ENCODE measurements at regions not wholly inside any gene's neighbourhood (a gene's known extent, or its start where the extent isn't known, plus 50 kb on each side); places are given as distances from the start of the nearest gene placed in this dataset.

DNA sequence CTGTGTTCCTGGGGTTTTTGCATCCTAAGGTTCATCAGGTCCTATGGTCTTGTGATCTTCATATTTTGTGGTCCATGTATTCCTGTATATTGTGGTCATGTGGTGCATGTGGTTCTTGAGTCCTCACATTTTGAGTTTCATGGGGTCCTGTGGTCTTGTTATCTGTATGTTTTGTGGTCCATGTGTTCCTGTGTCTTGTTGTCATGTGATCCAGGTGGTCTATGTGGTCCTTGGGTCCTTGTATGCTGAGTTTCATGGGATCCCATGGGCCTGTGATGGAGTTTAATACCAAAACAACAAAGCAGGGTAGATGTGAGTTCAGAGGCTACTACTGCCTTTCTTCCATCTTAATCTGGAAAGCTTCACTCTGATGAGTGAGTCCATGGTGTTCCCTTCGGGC is 166.4 kb downstream of the TMEM18 start:
- H3K9me3 ChIP-seq (replicated peaks; ENCODE audit: control insufficient read depth, insufficient read depth, low read length), result peaks cover 17% of the 10 kb centered on the region
- dilution Hi-C loops (cut with MboI; ENCODE audit: extremely low pct_ligation_motif_present, low sequenced_read_pairs), result no loop called here

DNA sequence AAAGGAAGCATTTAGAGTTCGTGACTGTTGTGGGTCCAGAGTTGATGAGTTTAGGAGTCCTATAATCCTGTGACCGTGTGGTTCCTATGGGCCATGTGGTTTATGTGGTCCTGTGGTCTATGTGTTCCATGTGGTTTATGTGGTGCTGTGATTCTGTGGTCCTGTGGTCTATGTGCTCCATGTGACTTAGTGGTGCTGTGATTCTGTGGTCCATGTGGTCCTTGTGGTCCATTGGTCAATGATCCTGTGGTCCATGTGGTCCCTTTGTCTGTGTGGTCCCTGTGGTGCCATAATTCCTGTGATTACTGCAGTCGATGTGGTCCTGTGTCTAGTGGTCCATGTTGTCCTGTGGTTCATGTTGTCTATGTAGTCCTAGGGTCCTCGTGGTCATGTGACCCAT is 167.3 kb downstream of the TMEM18 start:
- no TSS peak for BruUV-seq (replicated peaks)
- ChIA-PET CTCF (no interaction called here), POLR2A (no interaction called here)
- no peaks in the 10 kb centered on the region for H3K36me3 ChIP-seq (ENCODE audit: control insufficient read depth in 2 of 2, extremely low read depth in 1 of 2, insufficient read depth in 2 of 2, low read length in 2 of 2)
- no peaks in the 10 kb centered on the region for H3K4me1 ChIP-seq (ENCODE audit: control insufficient read depth, extremely low read depth, insufficient read depth, low read length)
- no peak overlapping the region for H3K27ac ChIP-seq (ENCODE audit: insufficient read depth, low read depth, low read length)
- peaks cover 17% of the 10 kb centered on the region for H3K9me3 ChIP-seq (replicated peaks; ENCODE audit: control insufficient read depth, insufficient read depth, low read length)
- H3K4me2 ChIP-seq (ENCODE audit: insufficient read depth, low read length), result no peak overlapping the region
- H3K79me2 ChIP-seq (ENCODE audit: control insufficient read depth, insufficient read depth, low read length), result no peaks in the 10 kb centered on the region
- H3K9ac ChIP-seq (replicated peaks; ENCODE audit: extremely low read depth, insufficient read depth, low read length), result no peak overlapping the region
- H3K9me1 ChIP-seq (replicated peaks; ENCODE audit: control insufficient read depth, extremely low read depth, insufficient read depth, low read length), result no peaks in the 10 kb centered on the region
- no peak for DNase-seq (ENCODE audit: low read depth, low spot score)
- no peaks in the 10 kb centered on the region for H4K20me1 ChIP-seq (replicated peaks; ENCODE audit: control insufficient read depth, extremely low read depth, insufficient read depth, low read length)
- no peaks in the 10 kb centered on the region for H3K27me3 ChIP-seq (ENCODE audit: control insufficient read depth in 2 of 2, insufficient read depth in 2 of 2, low read length in 2 of 2)
- FAIRE-seq, result no peak
- intact Hi-C loops (cut with micrococcal nuclease), result no loop called here
- no peak for TF ChIP-seq POLR2A (IDR thresholded peaks at IDR 0.05; ENCODE audit: low read depth, low read length)
- TF ChIP-seq, protein P1, sequence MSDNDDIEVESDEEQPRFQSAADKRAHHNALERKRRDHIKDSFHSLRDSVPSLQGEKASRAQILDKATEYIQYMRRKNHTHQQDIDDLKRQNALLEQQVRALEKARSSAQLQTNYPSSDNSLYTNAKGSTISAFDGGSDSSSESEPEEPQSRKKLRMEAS (IDR thresholded peaks at IDR 0.05; ENCODE audit: insufficient read depth, insufficient read length), result peak; percentile 27
- no peak for TF ChIP-seq GATA2 (IDR thresholded peaks at IDR 0.05; ENCODE audit: insufficient read depth, insufficient read length, low read depth, low read length)
- H3K4me3 ChIP-seq (replicated peaks in 1 of 3; ENCODE audit: insufficient read depth in 1 of 3, low read depth in 1 of 3, low read length in 3 of 3), result no peak overlapping the region
- dilution Hi-C loops (cut with MboI; ENCODE audit: extremely low pct_ligation_motif_present, low sequenced_read_pairs), result no loop called here
- H2AFZ ChIP-seq (ENCODE audit: low read depth, low read length), result no peak overlapping the region

More for the DNA sequence above, 166.4 kb downstream of the TMEM18 start:
- Histone ChIP-seq H3K79me2 (ENCODE audit: control insufficient read depth, insufficient read depth, low read length) (no peaks in the 10 kb centered on the region), H2AFZ (ENCODE audit: low read depth, low read length) (no peak overlapping the region), H3K4me3 (replicated peaks in 1 of 3; ENCODE audit: insufficient read depth in 1 of 3, low read depth in 1 of 3, low read length in 3 of 3) (no peak overlapping the region), H3K9ac (replicated peaks; ENCODE audit: extremely low read depth, insufficient read depth, low read length) (no peak overlapping the region), H3K27me3 (ENCODE audit: control insufficient read depth in 2 of 2, insufficient read depth in 2 of 2, low read length in 2 of 2) (no peaks in the 10 kb centered on the region), H3K36me3 (ENCODE audit: control insufficient read depth in 2 of 2, extremely low read depth in 1 of 2, insufficient read depth in 2 of 2, low read length in 2 of 2) (no peaks in the 10 kb centered on the region), H3K4me2 (ENCODE audit: insufficient read depth, low read length) (no peak overlapping the region), H3K27ac (ENCODE audit: insufficient read depth, low read depth, low read length) (no peak overlapping the region), H3K9me1 (replicated peaks; ENCODE audit: control insufficient read depth, extremely low read depth, insufficient read depth, low read length) (no peaks in the 10 kb centered on the region), H4K20me1 (replicated peaks; ENCODE audit: control insufficient read depth, extremely low read depth, insufficient read depth, low read length) (no peaks in the 10 kb centered on the region), H3K4me1 (ENCODE audit: control insufficient read depth, extremely low read depth, insufficient read depth, low read length) (no peaks in the 10 kb centered on the region)
- intact Hi-C loops (cut with micrococcal nuclease), result no loop called here
- FAIRE-seq (no peak), DNase-seq (ENCODE audit: low read depth, low spot score) (no peak)
- POLR2A ChIA-PET, result no interaction called here
- CTCF ChIA-PET, result no interaction called here
- BruUV-seq (replicated peaks), result no TSS peak
- TF ChIP-seq, protein P2, sequence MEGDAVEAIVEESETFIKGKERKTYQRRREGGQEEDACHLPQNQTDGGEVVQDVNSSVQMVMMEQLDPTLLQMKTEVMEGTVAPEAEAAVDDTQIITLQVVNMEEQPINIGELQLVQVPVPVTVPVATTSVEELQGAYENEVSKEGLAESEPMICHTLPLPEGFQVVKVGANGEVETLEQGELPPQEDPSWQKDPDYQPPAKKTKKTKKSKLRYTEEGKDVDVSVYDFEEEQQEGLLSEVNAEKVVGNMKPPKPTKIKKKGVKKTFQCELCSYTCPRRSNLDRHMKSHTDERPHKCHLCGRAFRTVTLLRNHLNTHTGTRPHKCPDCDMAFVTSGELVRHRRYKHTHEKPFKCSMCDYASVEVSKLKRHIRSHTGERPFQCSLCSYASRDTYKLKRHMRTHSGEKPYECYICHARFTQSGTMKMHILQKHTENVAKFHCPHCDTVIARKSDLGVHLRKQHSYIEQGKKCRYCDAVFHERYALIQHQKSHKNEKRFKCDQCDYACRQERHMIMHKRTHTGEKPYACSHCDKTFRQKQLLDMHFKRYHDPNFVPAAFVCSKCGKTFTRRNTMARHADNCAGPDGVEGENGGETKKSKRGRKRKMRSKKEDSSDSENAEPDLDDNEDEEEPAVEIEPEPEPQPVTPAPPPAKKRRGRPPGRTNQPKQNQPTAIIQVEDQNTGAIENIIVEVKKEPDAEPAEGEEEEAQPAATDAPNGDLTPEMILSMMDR (IDR thresholded peaks at IDR 0.05; ENCODE audit: extremely low read depth in 1 of 2, insufficient read depth in 1 of 2, low read depth in 1 of 2, low read length in 2 of 2), result no peak
- TF ChIP-seq POLR2AphosphoS5 (IDR thresholded peaks at IDR 0.05; ENCODE audit: insufficient read depth, low read depth, low read length), result no peak

Measured in endothelial cell of umbilical vein (primary cell).